Medulla oblongata (tissue), 1 donor: ENCODE measurements at regions not wholly inside any gene's neighbourhood (a gene's known extent, or its start where the extent isn't known, plus 50 kb on each side); places are given as distances from the start of the nearest gene placed in this dataset.
"Not testable (repeated sequence)": the region's sequence is repeated elsewhere in the genome, so short reads cannot be mapped to it uniquely, and the experiment has no call there.

Experiments used
- DNase-seq: peaks from one replicate; pipeline ENCODE4 v3.0.0-alpha.2; 2015; ENCODE audit errors: extremely low spot score

DNA sequence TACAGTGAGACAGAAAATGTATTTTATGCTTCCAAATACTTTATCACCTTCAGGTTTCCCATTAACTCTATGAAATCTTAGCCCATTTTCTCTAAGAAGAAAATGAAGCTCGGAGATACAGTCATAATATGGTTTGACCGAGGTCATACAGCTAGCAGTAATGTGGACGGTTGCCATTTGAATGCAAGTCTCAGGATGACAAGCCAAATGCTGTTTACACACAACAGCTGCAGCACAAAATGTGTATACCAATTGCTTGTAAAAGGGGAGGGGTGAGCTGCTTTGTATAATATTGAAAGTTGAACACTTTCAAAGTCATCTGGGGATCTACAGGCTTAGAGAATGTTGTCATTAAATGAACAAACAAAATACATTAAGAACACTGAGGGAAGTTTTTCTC is 93.8 kb upstream of the FSIP2 start:
- no peak for DNase-seq

DNA sequence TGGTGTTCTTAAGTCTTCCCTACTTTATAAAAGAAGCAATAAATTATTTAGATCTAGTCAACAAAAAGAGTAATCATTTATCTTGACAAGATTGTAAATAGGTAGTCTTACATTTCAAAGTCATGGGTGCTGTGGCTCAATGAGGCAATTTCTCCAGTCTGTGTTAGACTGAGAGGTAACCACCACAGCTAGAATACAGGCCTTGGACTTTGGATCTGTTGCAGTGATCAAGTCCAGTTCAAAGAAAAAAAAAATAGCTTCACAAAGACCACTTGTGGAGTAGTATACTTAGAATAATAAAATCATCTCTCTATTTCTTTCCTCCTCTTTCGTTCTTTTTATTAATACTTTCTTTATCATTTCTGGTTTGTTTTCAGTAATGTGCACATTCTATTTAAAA is 93.1 kb upstream of the FSIP2 start:
- DNase-seq = no peak

DNA sequence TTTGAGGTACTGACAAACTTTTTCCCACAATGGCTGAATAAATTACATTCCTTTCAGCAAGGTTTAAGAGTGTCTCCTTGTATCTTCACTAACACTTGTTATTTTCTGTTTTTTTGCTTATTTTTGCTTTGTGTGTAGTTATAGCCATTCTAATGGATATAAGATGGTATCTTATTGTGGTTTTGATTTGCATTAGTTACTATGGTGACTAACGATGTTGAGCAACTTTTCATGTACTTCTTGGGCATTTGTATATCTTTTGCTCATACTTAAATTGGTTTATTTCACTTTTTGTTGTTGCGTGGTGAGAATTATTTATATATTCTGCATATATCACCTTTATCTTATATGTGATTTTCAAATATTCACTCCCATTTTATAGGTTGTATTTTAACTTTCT is 79.9 kb upstream of the FSIP2 start:
- no peak for DNase-seq

DNA sequence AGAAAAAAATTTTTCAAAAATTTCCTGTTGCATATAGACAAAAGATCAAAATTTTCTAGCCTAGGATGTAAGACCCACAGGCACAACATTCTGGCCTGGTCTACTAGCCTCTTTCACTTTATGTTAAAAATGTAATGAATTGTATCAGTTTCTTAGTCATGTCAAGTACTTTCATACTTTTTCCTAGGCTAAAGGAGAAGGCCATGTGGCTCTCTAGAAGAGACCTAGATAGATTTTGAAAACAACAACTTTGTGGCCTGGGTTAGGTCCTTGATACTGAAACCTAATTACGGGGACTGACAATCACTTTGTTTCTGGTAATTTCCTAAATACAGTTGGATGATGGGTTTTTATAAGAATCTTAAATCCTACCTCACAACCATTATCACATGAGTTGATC is 74.8 kb upstream of the FSIP2 start:
- no peak for DNase-seq

DNA sequence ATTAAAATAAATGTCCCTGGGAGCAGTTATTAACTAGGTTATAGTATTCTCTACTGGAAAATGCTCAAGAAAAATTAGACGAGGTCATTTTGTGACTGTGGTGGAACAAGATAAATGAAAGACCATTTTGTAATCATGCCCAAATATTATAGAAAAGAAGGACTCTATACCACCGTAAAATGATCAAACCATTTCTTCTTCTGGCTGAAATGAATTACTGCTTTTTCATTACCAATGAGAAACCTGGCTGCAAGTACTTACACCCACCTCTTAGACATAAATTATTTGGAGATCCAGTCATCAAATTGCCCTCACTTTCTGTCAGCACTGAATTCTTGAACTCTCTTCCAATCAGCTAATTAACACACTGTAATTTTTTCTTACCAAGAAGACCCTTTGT is 74.2 kb upstream of the FSIP2 start:
- no peak for DNase-seq

DNA sequence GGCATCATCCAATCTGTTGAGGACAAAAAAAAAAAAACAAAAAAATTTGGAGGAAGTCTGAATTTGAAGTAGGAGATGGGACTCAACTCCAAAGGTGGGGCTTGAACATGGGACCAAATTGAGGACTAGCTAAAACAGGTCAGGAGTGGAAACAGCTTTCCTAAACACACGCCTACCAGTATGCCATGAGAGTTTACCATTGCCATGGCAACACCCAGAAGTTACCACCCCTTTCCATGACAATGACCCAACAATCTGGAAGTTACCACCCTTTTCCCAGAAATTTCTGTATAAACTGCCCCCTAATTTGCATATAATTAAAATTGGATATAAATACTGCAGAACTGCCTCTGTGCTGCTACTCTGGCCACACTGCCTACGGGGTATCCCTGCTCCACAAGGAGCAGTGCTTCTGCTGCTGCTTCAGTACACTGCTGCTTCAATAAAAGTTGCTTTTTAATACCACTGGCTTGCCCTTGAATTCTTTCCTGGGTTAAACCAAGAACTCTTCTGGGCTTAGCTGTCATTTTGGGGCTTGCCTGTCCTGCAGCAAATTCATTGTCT is 73.3 kb upstream of the FSIP2 start:
- no peak for DNase-seq

DNA sequence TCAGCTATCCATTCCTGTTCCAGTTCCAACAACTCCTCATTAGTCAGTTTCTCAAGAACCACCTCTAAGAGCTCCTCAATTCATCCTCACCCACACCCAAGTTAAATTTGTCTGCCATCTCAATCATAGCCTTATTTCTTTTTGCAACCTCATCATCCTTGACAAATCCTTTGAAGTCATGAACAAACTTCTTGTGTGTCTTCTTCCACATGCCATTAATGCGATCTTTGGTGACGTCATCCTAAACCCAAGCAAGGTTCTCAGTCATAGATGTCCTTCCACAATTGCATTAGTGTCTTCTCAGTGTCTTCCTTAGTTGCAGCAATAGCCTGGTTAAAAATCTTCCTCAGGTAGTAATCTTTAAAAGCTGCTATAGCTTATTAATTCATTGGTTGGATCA is 71.2 kb upstream of the FSIP2 start:
- DNase-seq = no peak

DNA sequence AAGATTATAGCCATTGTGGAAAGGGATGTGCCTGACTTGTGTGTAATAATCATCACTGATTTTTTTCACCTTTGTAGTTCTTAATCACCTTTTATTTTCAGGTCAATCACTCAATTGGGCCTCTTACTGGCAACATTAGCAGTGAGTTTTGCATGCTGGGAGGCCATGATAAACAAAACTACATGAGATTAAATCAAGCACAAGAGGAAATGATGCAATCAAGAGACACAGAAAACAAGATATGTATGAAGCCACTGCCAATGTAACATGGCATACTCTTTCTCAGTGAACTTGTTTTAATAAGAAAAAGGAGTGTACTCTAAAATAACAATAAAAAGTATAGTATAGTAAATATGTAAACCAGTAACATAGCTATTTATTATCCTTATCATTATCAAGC is 69.9 kb upstream of the FSIP2 start:
- no peak for DNase-seq

DNA sequence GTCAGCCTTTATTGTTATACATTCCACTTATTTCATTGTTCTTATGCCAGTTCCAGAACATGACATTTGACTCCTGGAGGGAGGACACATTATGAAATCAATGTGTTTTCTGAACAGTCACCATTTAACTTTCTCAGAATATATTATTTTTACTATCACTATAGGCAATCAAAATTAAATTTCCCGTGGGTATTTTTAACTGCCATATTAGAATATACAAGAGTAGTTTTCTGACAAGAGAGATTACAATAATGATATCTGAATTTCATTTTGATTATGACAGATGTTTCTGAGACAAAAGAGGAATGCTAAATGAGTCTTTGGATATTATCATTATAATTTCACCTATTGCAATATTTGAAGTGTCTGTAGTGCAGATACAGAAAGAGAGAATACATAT is 64.4 kb upstream of the FSIP2 start:
- no peak for DNase-seq

DNA sequence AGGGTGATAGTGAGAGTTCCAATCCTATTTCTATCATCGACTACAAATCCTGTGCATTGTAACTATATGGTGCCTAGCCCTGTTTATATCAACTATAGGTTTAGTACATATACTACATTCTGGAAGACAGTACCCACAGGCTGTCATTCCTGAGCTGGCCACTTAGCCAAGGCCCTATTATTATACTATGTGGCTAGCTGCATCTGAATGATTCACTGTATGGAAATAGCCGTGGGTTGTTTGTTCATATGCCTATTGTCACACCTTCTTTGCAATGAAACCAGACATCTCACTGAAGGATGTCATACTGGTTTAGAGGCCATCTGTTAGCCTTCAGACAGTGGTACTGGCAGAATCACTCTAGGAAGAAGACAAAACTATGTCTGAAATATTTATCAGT is 62.3 kb upstream of the FSIP2 start:
- DNase-seq = no peak

DNA sequence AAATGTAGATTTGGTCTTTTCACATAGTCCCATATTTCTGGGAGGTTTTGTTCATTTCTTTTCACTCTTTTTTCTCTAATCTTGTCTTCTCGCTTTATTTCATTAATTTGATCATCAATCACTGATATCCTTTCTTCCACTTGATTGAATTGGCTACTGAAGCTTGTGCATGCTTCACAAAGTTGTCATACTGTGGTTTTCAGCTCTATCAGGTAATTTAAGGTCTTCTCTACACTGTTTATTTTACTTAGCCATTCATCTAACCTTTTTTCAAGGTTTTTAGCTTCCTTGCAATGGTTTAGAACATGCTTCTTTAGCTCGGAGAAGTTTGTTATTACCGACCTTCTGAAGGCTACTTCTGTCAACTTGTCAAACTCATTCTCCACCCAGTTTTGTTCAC is 51.6 kb upstream of the FSIP2 start:
- not testable (repeated sequence) for DNase-seq

DNA sequence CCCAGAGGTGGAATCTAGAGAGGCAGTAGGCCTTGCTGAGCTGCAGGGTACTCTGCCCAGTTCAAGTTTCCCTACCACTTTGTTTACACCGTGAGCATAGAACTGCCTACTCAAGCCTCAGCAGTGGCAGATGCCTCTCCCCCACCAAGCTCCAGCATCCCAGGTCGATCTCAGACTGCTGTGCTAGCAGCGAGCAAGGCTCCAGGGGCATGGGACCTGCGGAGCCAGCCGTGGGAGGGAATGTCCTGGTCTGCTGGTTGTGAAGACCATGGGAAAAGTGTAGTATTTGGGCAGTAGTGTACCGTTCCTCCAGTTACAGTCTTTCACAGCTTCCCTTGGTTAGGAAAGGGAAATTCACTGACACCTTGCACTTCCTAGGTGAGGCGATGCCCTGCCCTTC is 50.6 kb upstream of the FSIP2 start:
- no peak for DNase-seq
